Psoas muscle (tissue), 7 donors: ENCODE measurements at regions not wholly inside any gene's neighbourhood (a gene's known extent, or its start where the extent isn't known, plus 50 kb on each side); places are given as distances from the start of the nearest gene placed in this dataset.

ENCODE experiments used
- ATAC-seq, 4 donors: fragments of 200-7000 bp; cut with Tn5 transposase; one replicate each; pipeline ENCODE4 v1.9.1; 2020; ENCODE audit warnings: moderate library complexity in 3 of 4, mild to moderate bottlenecking in 2 of 4
- DNase-seq, 2 donors: peaks; one replicate each; pipeline ENCODE4 v3.0.0-alpha.2; 2020
- H3K27ac ChIP-seq: fragments of 200-600 bp; one replicate; pipeline ENCODE4 v1.8.0; 2022
- H3K27me3 ChIP-seq, 3 donors: fragments of 200-600 bp in 1 of 3; one replicate each; pipeline versions ENCODE4 v1.6.1 to v1.8.0; 2013 to 2022; ENCODE audit warnings: low read length in 2 of 3, mild to moderate bottlenecking in 2 of 3, moderate library complexity in 1 of 3; ENCODE audit not compliant: insufficient read depth in 3 of 3
- H3K36me3 ChIP-seq, 2 donors: fragments of 200-600 bp in 1 of 2; one replicate each; pipeline versions ENCODE4 v1.6.1 to v1.8.0; 2013 to 2022; ENCODE audit warnings: low read depth in 1 of 2, mild to moderate bottlenecking in 1 of 2, moderate library complexity in 1 of 2; ENCODE audit not compliant: insufficient read depth in 1 of 2
- H3K4me1 ChIP-seq: fragments of 200-600 bp; one replicate; pipeline ENCODE4 v1.8.0; 2022
- H3K4me3 ChIP-seq: fragments of 200-600 bp; one replicate; pipeline ENCODE4 v1.8.0; 2022; ENCODE audit warnings: mild to moderate bottlenecking
- H3K9me3 ChIP-seq: fragments of 200-600 bp; one replicate; pipeline ENCODE4 v1.8.0; 2022
- CTCF ChIP-seq: fragments of 200-600 bp; IDR thresholded peaks from one replicate; pipeline ENCODE4 v1.8.0; 2022; ENCODE audit warnings: antibody characterized with exemption
- WGBS, 3 donors: extraction: QIAGEN DNeasy Blood & Tissue Kit; methylation state at CpG; one replicate each; pipeline versions ENCODE4 v1.1.6 to v1.1.7; 2013; 5-methylcytosine and 5-hydroxymethylcytosine counted together
- intact Hi-C, 2 donors: fragments of 100-400 bp; cut with DNase I; formaldehyde crosslinking; loops; one replicate each; pipeline versions ENCODE4 v1.11.0 to v1.14.2; 2022
- donor health status: healthy with polysubstance abuse.
- donor health status: DM: no; HTN: no; CAD: no; lungs with moderate emphysema.
- donor health status: Bipolar disorder and iron deficiency.
- donor health status: healthy.
- donor health status: DM: yes; HTN: yes; CAD: no.
- donor health status: DM: no; HTN: no; CAD: no.
- donor health status: DM: yes; HTN: yes; CAD: no.

DNA sequence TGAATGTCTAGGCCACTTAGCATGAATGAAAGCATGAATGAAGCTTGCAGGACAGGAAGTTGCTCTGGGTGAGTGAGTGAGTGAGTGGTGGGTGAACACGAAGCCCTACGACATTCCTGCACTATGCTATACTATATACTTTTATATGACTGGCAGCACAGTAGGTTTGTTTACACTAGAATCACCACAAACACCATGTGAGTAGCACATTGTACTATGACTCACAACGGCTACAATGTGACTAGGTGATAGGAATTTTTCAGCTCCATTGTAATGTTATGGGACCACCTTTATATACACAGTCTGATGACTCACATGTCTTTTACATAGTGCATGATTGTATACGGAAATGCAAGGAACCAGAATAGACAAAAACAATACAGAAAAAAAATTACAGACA is 1480.2 kb downstream of the AACS start:
- Histone ChIP-seq H3K27ac (no peak overlapping the region), H3K27me3 (no peaks in the 10 kb centered on the region), H3K36me3 (no peaks in the 10 kb centered on the region), H3K4me3 (no peak overlapping the region), H3K9me3 (no peaks in the 10 kb centered on the region), H3K4me1 (no peaks in the 10 kb centered on the region)
- TF ChIP-seq CTCF: no peak
- ATAC-seq: no peak
- WGBS, 3 donors: 60 to 70% (median 61%) methylated on average over 4 of the region's 4 CpGs
- intact Hi-C loops: no loop called here
- DNase-seq: no peak

GRCh38 chr12:126547905-126548304 is 1482.7 kb downstream of the AACS start:
- no peaks in the 10 kb centered on the region for H3K4me1 ChIP-seq
- intact Hi-C loops: no loop called here
- H3K27ac ChIP-seq: no peak overlapping the region
- ATAC-seq: no peak
- no peak overlapping the region for H3K4me3 ChIP-seq
- no peaks in the 10 kb centered on the region for H3K27me3 ChIP-seq
- no peak for DNase-seq
- H3K9me3 ChIP-seq: no peaks in the 10 kb centered on the region
- WGBS, 3 donors: 24 to 36% (median 28%) methylated on average over 10 of the region's 10 CpGs
- H3K36me3 ChIP-seq: no peaks in the 10 kb centered on the region
- no peak for TF ChIP-seq CTCF

- Histone ChIP-seq H3K36me3 (no peaks in the 10 kb centered on the region), H3K4me3 (no peak overlapping the region), H3K4me1 (no peaks in the 10 kb centered on the region), H3K9me3 (no peaks in the 10 kb centered on the region), H3K27me3 (no peaks in the 10 kb centered on the region), H3K27ac (no peak overlapping the region)
- no peak for DNase-seq
- no peak for TF ChIP-seq CTCF
- intact Hi-C loops: no loop called here
- ATAC-seq: no peak
- WGBS, 3 donors: 25 to 32% (median 28%) methylated on average over 4 of the region's 4 CpGs
These were observed 1486.6 kb downstream of the AACS start for GRCh38 chr12:126551869-126552268.

GRCh38 chr12:126554625-126555024 is 1489.4 kb downstream of the AACS start:
- no peaks in the 10 kb centered on the region for H3K4me1 ChIP-seq
- no peak overlapping the region for H3K4me3 ChIP-seq
- TF ChIP-seq CTCF: no peak
- DNase-seq (no peak), ATAC-seq (no peak)
- H3K9me3 ChIP-seq: no peaks in the 10 kb centered on the region
- WGBS, 3 donors: 74 to 79% (median 77%) methylated on average over 7 of the region's 7 CpGs
- no peak overlapping the region for H3K27ac ChIP-seq
- H3K27me3 ChIP-seq: no peaks in the 10 kb centered on the region
- H3K36me3 ChIP-seq: no peaks in the 10 kb centered on the region
- intact Hi-C loops: no loop called here

DNA sequence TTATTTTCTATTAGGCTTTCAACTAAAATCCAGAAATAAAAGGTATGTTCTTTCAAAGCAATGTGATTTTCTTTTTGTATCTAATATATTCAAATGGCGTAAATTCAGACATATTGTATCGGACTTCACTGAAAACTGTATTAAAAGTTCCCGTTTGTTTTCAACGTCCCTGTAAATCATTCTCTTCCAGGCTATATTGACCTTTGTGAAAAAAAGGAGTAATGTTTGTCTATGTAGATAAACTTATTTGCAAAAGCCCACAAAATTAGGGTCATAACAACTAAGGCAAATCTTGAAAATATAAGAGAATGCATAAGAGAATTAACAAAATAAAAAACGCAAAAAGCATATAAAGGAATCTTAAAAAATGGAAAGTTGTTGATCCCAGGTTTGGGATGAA is 1492.4 kb downstream of the AACS start:
- Histone ChIP-seq H3K36me3 (no peaks in the 10 kb centered on the region), H3K4me3 (no peak overlapping the region), H3K4me1 (no peaks in the 10 kb centered on the region), H3K27me3 (no peaks in the 10 kb centered on the region), H3K9me3 (no peaks in the 10 kb centered on the region), H3K27ac (no peak overlapping the region)
- intact Hi-C loops: no loop called here
- no peak for ATAC-seq
- WGBS, 3 donors: 78 to 91% (median 89%) methylated on average over 5 of the region's 5 CpGs
- DNase-seq: no peak
- no peak for TF ChIP-seq CTCF
